Natural killer cell treated with Interleukin-12 subunit alpha and Interleukin-12 subunit beta and Interleukin-15 and Interleukin-18, amount 100 ng/mL, for 72 hours (primary cell): ENCODE measurements at regions not wholly inside any gene's neighbourhood (a gene's known extent, or its start where the extent isn't known, plus 50 kb on each side); places are given as distances from the start of the nearest gene placed in this dataset.

Source experiments
- ATAC-seq, 2 donors: fragments of 150-1000 bp; cut with Tn5 transposase in 1 of 2; sonication (Bioruptor Pico), chemical (Tn5 transposase) in 1 of 2; 2 replicates each; pipeline ENCODE4 v1.10.0; 2021
- DNase-seq: peaks from one replicate; pipeline ENCODE4 v3.0.0; 2022; ENCODE audit warnings: low spot score
- H3K27ac Mint-ChIP-seq, 2 donors: 1 replicate in 1 of 2; 2 replicates in 1 of 2; pipeline ENCODE4 v1.8.0; 2022; ENCODE audit warnings: mixed read lengths in 2 of 2, mild to moderate bottlenecking in 1 of 2, moderate library complexity in 1 of 2
- H3K27me3 Mint-ChIP-seq, 2 donors: 1 replicate in 1 of 2; 2 replicates in 1 of 2; pipeline ENCODE4 v1.8.0; 2022; ENCODE audit warnings: mixed read lengths in 2 of 2
- H3K36me3 Mint-ChIP-seq: one replicate; pipeline ENCODE4 v1.8.0; 2022; ENCODE audit warnings: mixed read lengths
- H3K4me1 Mint-ChIP-seq, 2 donors: 1 replicate in 1 of 2; 2 replicates in 1 of 2; pipeline ENCODE4 v1.8.0; 2022; ENCODE audit warnings: low read depth in 2 of 2, mixed read lengths in 2 of 2, mild to moderate bottlenecking in 1 of 2
- H3K4me3 Mint-ChIP-seq: one replicate; pipeline ENCODE4 v1.8.0; 2022; ENCODE audit warnings: mixed read lengths
- H3K9me3 Mint-ChIP-seq: 2 replicates; pipeline ENCODE4 v1.8.0; 2022; ENCODE audit warnings: mixed read lengths

- peaks cover 5% of the 10 kb centered on the region for H3K9me3 Mint-ChIP-seq
- H3K4me3 Mint-ChIP-seq: no peak overlapping the region
- no peak for DNase-seq
- ATAC-seq: no peak
- no peaks in the 10 kb centered on the region for H3K4me1 Mint-ChIP-seq
- no peaks in the 10 kb centered on the region for H3K36me3 Mint-ChIP-seq
- H3K27ac Mint-ChIP-seq: no peak overlapping the region
- no peaks in the 10 kb centered on the region for H3K27me3 Mint-ChIP-seq
These were observed 481.9 kb downstream of the NUP35 start for GRCh38 chr2:183606022-183606717.

- Mint-ChIP-seq H3K4me3 (no peak overlapping the region), H3K27ac (no peak overlapping the region), H3K27me3 (no peaks in the 10 kb centered on the region), H3K36me3 (no peaks in the 10 kb centered on the region), H3K9me3 (peaks cover 8% of the 10 kb centered on the region), H3K4me1 (no peaks in the 10 kb centered on the region)
- DNase-seq (no peak), ATAC-seq (no peak)
These were observed 482.5 kb downstream of the NUP35 start for GRCh38 chr2:183606718-183607085.

GRCh38 chr2:183607995-183608394 lies 483.8 kb downstream of the NUP35 start:
- Mint-ChIP-seq H3K4me1 (no peaks in the 10 kb centered on the region), H3K27ac (no peak overlapping the region), H3K27me3 (no peaks in the 10 kb centered on the region), H3K36me3 (no peaks in the 10 kb centered on the region), H3K4me3 (no peak overlapping the region), H3K9me3 (peaks cover 12% of the 10 kb centered on the region)
- ATAC-seq (no peak), DNase-seq (no peak)

GRCh38 chr2:183608747-183609146 lies 484.5 kb downstream of the NUP35 start:
- ATAC-seq: no peak
- Mint-ChIP-seq H3K4me1 (no peaks in the 10 kb centered on the region), H3K9me3 (peaks cover 15% of the 10 kb centered on the region), H3K27ac (no peak overlapping the region), H3K27me3 (no peaks in the 10 kb centered on the region), H3K4me3 (no peak overlapping the region), H3K36me3 (no peaks in the 10 kb centered on the region)
- DNase-seq: no peak

GRCh38 chr2:183610724-183611123 lies 486.5 kb downstream of the NUP35 start:
- DNase-seq: no peak
- Mint-ChIP-seq H3K9me3 (peaks cover 15% of the 10 kb centered on the region), H3K4me1 (no peaks in the 10 kb centered on the region), H3K4me3 (no peak overlapping the region), H3K27ac (no peak overlapping the region), H3K36me3 (no peaks in the 10 kb centered on the region), H3K27me3 (no peaks in the 10 kb centered on the region)
- ATAC-seq: no peak

- H3K36me3 Mint-ChIP-seq: peaks cover 7% of the 10 kb centered on the region
- H3K4me1 Mint-ChIP-seq: no peaks in the 10 kb centered on the region
- no peak overlapping the region for H3K4me3 Mint-ChIP-seq
These were observed 490.7 kb downstream of the NUP35 start for GRCh38 chr2:183614799-183615435.

GRCh38 chr2:183623227-183623626 lies 499.0 kb downstream of the NUP35 start:
- H3K36me3 Mint-ChIP-seq: peaks cover 11% of the 10 kb centered on the region
- H3K27me3 Mint-ChIP-seq: no peaks in the 10 kb centered on the region
- ATAC-seq (no peak), DNase-seq (no peak)
- no peak overlapping the region for H3K4me3 Mint-ChIP-seq
- no peak overlapping the region for H3K27ac Mint-ChIP-seq
- peaks cover 26% of the 10 kb centered on the region for H3K9me3 Mint-ChIP-seq
- H3K4me1 Mint-ChIP-seq: no peaks in the 10 kb centered on the region

More at GRCh38 chr2:183614799-183615435, 490.7 kb downstream of the NUP35 start:
- Mint-ChIP-seq H3K27ac (no peak overlapping the region), H3K9me3 (peaks cover 33% of the 10 kb centered on the region), H3K27me3 (no peaks in the 10 kb centered on the region)
- ATAC-seq: no peak
- no peak for DNase-seq

- ATAC-seq (no peak), DNase-seq (no peak)
- H3K9me3 Mint-ChIP-seq: peaks cover 12% of the 10 kb centered on the region
- H3K4me3 Mint-ChIP-seq: no peak overlapping the region
- H3K27ac Mint-ChIP-seq: no peak overlapping the region
- H3K27me3 Mint-ChIP-seq: no peaks in the 10 kb centered on the region
- H3K4me1 Mint-ChIP-seq: no peaks in the 10 kb centered on the region
- no peaks in the 10 kb centered on the region for H3K36me3 Mint-ChIP-seq
These were observed 506.7 kb downstream of the NUP35 start for GRCh38 chr2:183630964-183631363.

- no peaks in the 10 kb centered on the region for H3K36me3 Mint-ChIP-seq
- ATAC-seq (no peak), DNase-seq (no peak)
- H3K27ac Mint-ChIP-seq: no peak overlapping the region
- H3K4me3 Mint-ChIP-seq: no peak overlapping the region
- peaks cover 12% of the 10 kb centered on the region for H3K9me3 Mint-ChIP-seq
- H3K27me3 Mint-ChIP-seq: no peaks in the 10 kb centered on the region
- no peaks in the 10 kb centered on the region for H3K4me1 Mint-ChIP-seq
These were observed 531.9 kb downstream of the NUP35 start for GRCh38 chr2:183656121-183656520.

- H3K27me3 Mint-ChIP-seq: no peaks in the 10 kb centered on the region
- H3K36me3 Mint-ChIP-seq: no peaks in the 10 kb centered on the region
- ATAC-seq (no peak), DNase-seq (no peak)
- peaks cover 16% of the 10 kb centered on the region for H3K9me3 Mint-ChIP-seq
- no peak overlapping the region for H3K27ac Mint-ChIP-seq
- no peak overlapping the region for H3K4me3 Mint-ChIP-seq
- H3K4me1 Mint-ChIP-seq: no peaks in the 10 kb centered on the region
These were observed 541.2 kb downstream of the NUP35 start for GRCh38 chr2:183665425-183665824.

GRCh38 chr2:183666031-183666430 lies 541.8 kb downstream of the NUP35 start:
- Mint-ChIP-seq H3K4me1 (no peaks in the 10 kb centered on the region), H3K36me3 (no peaks in the 10 kb centered on the region), H3K9me3 (peaks cover 13% of the 10 kb centered on the region), H3K27ac (no peak overlapping the region), H3K4me3 (no peak overlapping the region), H3K27me3 (no peaks in the 10 kb centered on the region)
- no peak for DNase-seq
- ATAC-seq: no peak

GRCh38 chr2:183671233-183671632 lies 547.0 kb downstream of the NUP35 start:
- H3K4me3 Mint-ChIP-seq: no peak overlapping the region
- H3K9me3 Mint-ChIP-seq: peaks cover 8% of the 10 kb centered on the region
- H3K36me3 Mint-ChIP-seq: no peaks in the 10 kb centered on the region
- DNase-seq (no peak), ATAC-seq (no peak)
- no peaks in the 10 kb centered on the region for H3K4me1 Mint-ChIP-seq
- no peaks in the 10 kb centered on the region for H3K27me3 Mint-ChIP-seq
- H3K27ac Mint-ChIP-seq: no peak overlapping the region

- ATAC-seq: no peak
These were observed 554.7 kb downstream of the NUP35 start for GRCh38 chr2:183678908-183679307.

GRCh38 chr2:183680573-183680972 lies 556.3 kb downstream of the NUP35 start:
- Mint-ChIP-seq H3K27ac (no peak overlapping the region), H3K4me1 (no peaks in the 10 kb centered on the region), H3K27me3 (no peaks in the 10 kb centered on the region), H3K36me3 (no peaks in the 10 kb centered on the region), H3K9me3 (peaks cover 13% of the 10 kb centered on the region), H3K4me3 (no peak overlapping the region)
- ATAC-seq: no peak
- DNase-seq: no peak

More at GRCh38 chr2:183678908-183679307, 554.7 kb downstream of the NUP35 start:
- Mint-ChIP-seq H3K27ac (no peak overlapping the region), H3K4me1 (no peaks in the 10 kb centered on the region), H3K27me3 (no peaks in the 10 kb centered on the region), H3K4me3 (no peak overlapping the region), H3K36me3 (no peaks in the 10 kb centered on the region), H3K9me3 (peaks cover 6% of the 10 kb centered on the region)
- no peak for DNase-seq

- Mint-ChIP-seq H3K4me3 (no peak overlapping the region), H3K27ac (no peak overlapping the region), H3K27me3 (no peaks in the 10 kb centered on the region), H3K4me1 (no peaks in the 10 kb centered on the region), H3K36me3 (peaks cover 14% of the 10 kb centered on the region), H3K9me3 (peaks cover 22% of the 10 kb centered on the region)
- DNase-seq (no peak), ATAC-seq (no peak)
These were observed 560.4 kb downstream of the NUP35 start for GRCh38 chr2:183684686-183685085.
